Rectal smooth muscle tissue (tissue), 1 donor: ENCODE measurements at regions not wholly inside any gene's neighbourhood (a gene's known extent, or its start where the extent isn't known, plus 50 kb on each side); places are given as distances from the start of the nearest gene placed in this dataset.

ENCODE experiments used
- H3K27ac ChIP-seq: one replicate; pipeline ENCODE4 v1.7.0; 2013; ENCODE audit warnings: low read depth, low read length, inconsistent platforms
- H3K27me3 ChIP-seq: one replicate; pipeline ENCODE4 v1.7.0; 2013; ENCODE audit warnings: low read length; ENCODE audit not compliant: control insufficient read depth, insufficient read depth
- H3K36me3 ChIP-seq: one replicate; pipeline ENCODE4 v1.7.0; 2013; ENCODE audit warnings: low read length; ENCODE audit not compliant: control insufficient read depth, insufficient read depth
- H3K4me1 ChIP-seq: one replicate; pipeline ENCODE4 v1.7.0; 2013; ENCODE audit warnings: low read length; ENCODE audit not compliant: control insufficient read depth, insufficient read depth
- H3K4me3 ChIP-seq: one replicate; pipeline ENCODE4 v1.7.0; 2013; ENCODE audit warnings: low read length
- H3K9ac ChIP-seq: one replicate; pipeline ENCODE4 v1.7.0; 2013; ENCODE audit warnings: low read length

DNA sequence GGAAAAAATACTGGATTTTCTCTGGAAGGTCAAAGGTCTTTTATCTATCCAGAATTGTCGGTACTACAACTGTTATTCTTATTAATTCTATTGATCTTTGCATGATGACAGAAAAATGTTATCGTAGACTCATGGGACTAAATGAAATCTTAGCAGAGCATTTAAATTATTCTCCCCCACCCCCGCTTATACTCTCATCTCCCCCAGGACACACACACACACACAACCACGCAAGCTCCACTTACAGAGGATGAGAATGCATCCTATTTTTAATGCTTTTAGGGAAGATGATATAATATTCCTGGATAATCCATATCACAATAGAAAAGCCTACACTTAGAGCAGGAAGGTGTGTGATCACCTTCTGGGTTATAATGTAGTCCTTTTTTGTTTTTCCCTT lies 91.9 kb upstream of the STARD13 start:
- Histone ChIP-seq H3K27me3 (no peaks in the 10 kb centered on the region), H3K4me1 (peaks cover 4% of the 10 kb centered on the region), H3K27ac (no peak overlapping the region), H3K4me3 (no peak overlapping the region), H3K36me3 (no peaks in the 10 kb centered on the region), H3K9ac (no peak overlapping the region)

DNA sequence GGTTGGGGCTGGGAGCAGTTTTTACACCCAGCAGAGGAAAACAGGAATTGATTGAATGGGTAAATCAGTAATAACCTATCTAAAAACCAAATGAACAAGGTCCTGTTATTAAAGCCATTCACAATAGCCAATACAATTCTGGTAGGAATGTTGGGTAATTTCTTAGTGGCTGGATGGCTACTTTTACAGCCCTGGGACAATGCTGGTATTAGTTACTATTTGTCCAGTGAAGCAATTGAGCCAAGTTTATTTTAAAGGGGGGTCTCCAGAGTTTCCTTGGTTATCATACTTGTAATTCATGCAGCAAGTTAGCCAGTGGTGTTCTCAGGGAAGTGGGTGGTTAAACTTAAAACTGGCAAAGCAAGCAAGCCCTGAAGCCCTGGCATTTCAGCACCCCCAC lies 92.3 kb upstream of the STARD13 start:
- no peak overlapping the region for H3K9ac ChIP-seq
- no peaks in the 10 kb centered on the region for H3K27me3 ChIP-seq
- H3K27ac ChIP-seq: no peak overlapping the region
- H3K4me1 ChIP-seq: peaks cover 3% of the 10 kb centered on the region
- no peak overlapping the region for H3K4me3 ChIP-seq
- no peaks in the 10 kb centered on the region for H3K36me3 ChIP-seq

DNA sequence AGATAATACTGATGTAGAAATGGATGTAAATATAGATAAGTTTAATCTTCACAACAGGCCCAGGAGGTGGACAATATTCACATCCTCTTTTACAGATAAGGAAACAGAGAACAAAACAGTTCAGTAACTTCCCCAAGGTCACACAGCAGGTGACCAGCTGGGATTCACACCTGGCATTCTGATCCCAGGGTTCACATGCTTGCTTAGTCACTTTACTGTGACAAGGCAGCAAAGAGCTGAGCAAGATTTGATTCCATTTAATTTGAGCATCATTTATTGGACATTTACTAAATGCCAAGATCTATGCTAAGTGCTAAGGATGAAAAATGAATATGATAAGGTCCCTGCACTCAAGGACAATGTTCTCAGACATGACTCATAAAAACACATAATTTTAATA lies 94.1 kb upstream of the STARD13 start:
- Histone ChIP-seq H3K4me1 (peaks cover 3% of the 10 kb centered on the region), H3K4me3 (no peak overlapping the region), H3K27ac (no peak overlapping the region), H3K27me3 (no peaks in the 10 kb centered on the region), H3K9ac (no peak overlapping the region), H3K36me3 (no peaks in the 10 kb centered on the region)

DNA sequence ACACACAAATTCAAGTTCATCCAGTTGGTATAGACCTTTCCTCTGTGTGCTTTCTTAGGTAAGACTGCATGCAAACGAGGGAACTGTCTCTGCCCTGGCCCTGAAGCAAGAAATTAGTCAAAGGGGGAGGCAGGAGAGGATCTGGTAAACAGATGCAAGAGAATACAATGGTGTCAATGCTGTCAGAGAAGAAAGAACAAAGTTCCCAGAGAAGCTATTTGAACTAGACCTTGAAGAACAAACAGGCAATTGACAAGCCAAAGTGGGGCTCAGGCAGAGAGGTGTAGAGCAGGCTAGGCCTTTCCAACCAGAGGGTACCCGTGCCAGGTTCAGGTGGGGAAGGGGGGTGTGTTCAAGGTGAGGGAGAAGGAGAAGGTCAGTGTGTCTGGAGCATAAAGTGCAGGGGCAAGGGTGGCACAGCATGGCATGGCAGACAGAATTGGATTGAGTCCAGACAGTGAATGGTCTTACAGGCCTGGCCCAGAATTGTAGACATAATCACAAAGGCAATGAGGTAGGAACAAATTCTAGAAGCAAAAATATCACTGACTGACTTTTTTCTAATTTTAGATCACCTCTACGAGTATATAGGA lies 95.0 kb upstream of the STARD13 start:
- Histone ChIP-seq H3K4me1 (peaks cover 3% of the 10 kb centered on the region), H3K9ac (no peak overlapping the region), H3K4me3 (no peak overlapping the region), H3K27ac (no peak overlapping the region), H3K36me3 (no peaks in the 10 kb centered on the region), H3K27me3 (no peaks in the 10 kb centered on the region)

DNA sequence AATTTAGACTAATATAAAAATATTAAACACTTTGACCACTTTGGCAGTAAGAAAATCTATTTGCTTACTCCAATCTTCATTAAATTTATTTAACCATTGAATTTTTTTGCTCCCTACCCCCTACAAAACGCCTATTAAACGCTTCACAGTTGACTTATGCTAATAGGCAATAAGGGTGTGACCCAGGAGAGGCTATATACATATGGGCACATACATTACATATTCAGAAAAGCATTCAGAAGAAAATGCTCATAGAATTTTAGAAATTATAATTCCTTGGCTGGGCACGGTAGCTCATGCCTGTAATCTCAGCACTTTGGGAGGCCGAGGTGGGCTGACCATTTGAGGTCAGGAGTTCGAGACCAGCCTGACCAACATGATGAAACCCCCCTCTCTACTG lies 95.6 kb upstream of the STARD13 start:
- no peaks in the 10 kb centered on the region for H3K27me3 ChIP-seq
- no peak overlapping the region for H3K9ac ChIP-seq
- no peaks in the 10 kb centered on the region for H3K36me3 ChIP-seq
- H3K27ac ChIP-seq: no peak overlapping the region
- H3K4me3 ChIP-seq: no peak overlapping the region
- peaks cover 3% of the 10 kb centered on the region for H3K4me1 ChIP-seq

DNA sequence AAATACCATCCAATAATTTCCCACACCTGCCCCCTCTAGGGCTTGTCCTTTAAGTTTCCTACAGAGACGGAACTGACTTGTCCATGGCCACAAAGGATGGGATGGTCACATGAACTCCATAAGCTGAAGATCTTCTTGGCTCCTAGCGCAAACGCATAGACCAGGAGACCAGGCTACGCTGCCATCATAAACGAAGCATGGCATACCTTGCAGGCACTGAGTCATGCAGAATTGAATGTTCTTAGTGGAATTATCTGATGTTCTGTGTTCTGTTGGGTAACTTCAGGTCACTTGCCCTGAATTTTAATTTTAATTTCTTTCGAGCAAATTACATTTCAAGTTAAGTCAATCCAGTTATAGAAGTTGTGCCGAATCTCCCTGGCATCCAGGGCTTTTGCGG lies 96.4 kb upstream of the STARD13 start:
- no peak overlapping the region for H3K9ac ChIP-seq
- peaks cover 3% of the 10 kb centered on the region for H3K4me1 ChIP-seq
- no peak overlapping the region for H3K27ac ChIP-seq
- H3K27me3 ChIP-seq: no peaks in the 10 kb centered on the region
- no peak overlapping the region for H3K4me3 ChIP-seq
- H3K36me3 ChIP-seq: no peaks in the 10 kb centered on the region

DNA sequence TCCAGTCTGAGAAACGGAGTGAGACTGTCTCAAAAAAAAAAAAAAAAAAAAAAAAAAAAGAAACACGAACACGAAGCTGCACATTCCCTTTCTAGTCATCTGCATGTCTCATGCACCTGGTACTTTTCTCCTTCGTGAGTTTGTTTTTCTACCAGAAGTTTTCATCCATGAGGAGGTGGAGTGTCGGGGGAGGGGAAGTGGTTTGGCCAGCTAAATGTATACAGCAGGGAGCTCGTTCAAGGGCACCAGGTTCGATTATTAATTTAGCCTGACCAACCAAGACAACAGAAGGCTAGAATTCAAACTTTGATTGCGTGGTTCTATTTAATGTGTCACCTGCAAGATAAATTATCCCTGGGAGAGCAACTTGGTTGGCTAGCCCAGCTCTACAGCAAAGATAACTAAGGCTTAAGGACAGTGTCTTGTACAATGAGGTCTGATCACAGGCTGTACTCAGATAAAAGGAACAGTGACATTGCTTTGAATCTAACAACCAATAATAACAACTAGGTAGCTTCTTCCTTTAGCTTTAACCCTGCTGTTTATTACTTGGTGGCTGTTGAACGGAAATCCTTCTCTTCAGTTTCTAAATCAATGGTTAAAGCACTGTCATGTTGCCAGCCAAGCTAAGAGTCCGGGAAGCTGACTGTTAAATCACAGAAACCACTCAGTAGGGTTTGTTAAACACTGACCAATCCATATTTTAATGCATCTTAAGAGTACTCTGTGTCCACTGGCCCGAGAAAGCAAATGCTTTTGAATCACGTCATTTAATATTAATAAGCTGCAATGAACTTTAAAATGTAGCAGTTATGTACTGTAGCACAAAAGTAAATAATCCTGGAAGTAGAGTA lies 98.4 kb upstream of the STARD13 start:
- Histone ChIP-seq H3K4me3 (no peak overlapping the region), H3K4me1 (peaks cover 3% of the 10 kb centered on the region), H3K27me3 (no peaks in the 10 kb centered on the region), H3K9ac (no peak overlapping the region), H3K36me3 (no peaks in the 10 kb centered on the region), H3K27ac (peak overlapping the region; percentile 18)

DNA sequence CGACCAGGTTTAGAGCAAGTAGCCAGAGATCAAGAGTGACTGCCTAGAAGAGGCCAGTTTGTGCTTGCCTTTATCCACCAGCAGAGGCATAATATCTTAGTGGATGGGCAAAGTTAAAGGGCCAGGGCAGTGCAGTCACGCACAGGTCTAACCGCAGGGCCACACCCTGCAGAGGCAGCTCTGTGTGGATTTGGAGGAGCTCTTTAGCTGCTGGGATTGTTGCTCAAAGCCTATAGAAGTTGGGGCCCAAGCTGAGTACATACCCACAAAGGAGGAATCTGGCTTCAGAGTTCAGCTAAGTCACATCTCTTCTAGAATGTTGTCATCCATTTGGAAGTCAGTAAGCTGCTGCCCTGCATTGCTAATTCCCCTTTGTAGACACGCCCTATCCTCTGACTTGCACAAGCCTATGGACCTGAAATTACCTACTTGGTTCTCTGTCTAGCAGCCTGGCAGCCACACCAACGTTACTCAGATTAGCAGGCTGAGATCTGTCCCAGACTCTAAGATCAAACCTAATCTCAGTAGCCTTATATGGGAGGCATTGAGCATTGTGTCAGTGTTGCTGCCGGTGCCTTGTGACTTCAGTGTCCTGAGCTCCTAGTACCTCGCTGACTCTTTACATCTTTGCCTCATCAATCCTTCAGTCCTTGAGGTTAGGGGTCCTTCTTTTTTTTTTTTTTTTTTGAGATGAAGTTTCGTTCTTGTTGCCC lies 102.9 kb upstream of the STARD13 start:
- no peak overlapping the region for H3K27ac ChIP-seq
- H3K36me3 ChIP-seq: no peaks in the 10 kb centered on the region
- no peak overlapping the region for H3K9ac ChIP-seq
- no peak overlapping the region for H3K4me3 ChIP-seq
- H3K4me1 ChIP-seq: peaks cover 7% of the 10 kb centered on the region
- no peaks in the 10 kb centered on the region for H3K27me3 ChIP-seq

DNA sequence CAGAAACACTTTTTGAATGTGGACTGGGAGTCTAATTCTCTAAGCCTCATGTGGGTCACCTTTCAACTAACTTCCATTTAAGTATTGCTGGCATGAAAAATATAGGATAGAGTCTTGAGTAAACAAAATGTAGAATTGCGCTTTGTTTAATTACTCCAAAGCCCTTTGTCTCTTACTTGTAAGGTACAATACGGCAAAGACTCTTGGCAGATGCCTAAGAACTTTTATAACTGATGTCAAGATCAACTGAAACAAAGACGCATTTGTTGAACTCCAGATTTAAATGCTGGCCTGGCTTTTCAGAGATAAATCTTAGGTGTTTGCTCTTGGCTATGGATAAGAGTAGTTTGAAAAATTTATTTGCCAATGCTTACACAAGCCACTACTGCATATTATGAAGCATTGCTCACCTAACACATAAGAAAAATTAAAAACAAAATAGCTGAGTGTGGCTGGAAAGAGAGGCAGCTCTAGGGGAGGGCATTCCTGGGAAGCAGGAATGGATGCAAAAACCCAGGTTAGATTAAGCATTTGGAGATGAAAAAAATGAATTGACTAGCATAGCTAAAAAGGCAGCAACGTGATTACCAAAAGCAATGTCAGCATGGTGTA lies 107.3 kb upstream of the STARD13 start:
- Histone ChIP-seq H3K27me3 (no peaks in the 10 kb centered on the region), H3K4me3 (no peak overlapping the region), H3K27ac (peak overlapping the region; percentile 73), H3K36me3 (no peaks in the 10 kb centered on the region), H3K9ac (no peak overlapping the region), H3K4me1 (peaks cover 11% of the 10 kb centered on the region)

DNA sequence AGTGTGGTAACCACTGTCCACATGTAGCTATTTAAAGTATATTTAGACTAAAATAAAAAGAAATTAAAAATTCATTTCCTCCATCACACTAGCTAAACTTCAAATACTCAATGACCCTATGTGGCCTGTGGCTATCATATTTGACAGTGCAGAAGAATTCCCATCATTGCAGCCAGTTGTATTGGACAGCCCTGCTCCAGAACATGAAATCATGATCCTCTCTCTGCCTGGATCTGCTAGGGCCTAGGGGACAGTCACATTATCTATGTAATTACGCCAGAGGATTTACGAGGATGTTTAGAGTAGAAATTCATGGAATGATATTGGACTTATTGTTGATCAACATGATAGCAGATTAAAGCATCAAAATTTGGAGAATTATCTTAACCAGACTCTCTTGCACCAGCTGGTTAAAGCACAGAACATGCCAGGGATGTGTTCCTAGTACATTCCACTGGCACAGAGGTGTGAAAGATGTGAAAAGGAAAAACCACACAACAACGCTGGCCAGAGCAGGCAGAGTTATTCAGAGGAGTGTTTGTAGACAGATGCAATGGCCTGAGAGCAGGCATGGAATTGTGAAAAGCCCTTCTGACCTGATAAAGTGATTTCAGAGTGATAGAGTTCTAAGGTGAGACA lies 108.9 kb upstream of the STARD13 start:
- no peaks in the 10 kb centered on the region for H3K36me3 ChIP-seq
- no peaks in the 10 kb centered on the region for H3K27me3 ChIP-seq
- peak overlapping the region; percentile 50 for H3K27ac ChIP-seq
- H3K4me3 ChIP-seq: no peak overlapping the region
- no peak overlapping the region for H3K9ac ChIP-seq
- H3K4me1 ChIP-seq: peaks cover 11% of the 10 kb centered on the region

DNA sequence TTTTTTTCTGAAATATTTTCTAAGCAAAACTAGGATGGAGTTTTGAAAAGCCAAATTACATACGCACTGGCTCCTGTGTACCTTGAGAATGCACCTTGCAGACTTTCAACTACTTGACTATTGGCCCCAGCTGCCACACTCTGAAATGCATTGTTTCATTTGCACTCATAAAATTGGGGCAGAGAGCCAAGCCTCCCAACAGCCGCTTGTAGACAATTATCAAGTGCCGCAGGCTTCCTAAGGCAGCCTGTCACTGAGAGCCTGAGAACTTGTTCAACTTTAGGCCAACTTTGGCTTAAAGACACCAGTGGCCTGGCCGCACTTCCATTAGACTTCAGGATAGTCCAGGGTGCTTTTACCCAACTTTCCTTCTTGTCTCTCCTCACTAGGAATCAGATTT lies 115.7 kb upstream of the STARD13 start:
- peaks cover 13% of the 10 kb centered on the region for H3K4me1 ChIP-seq
- no peak overlapping the region for H3K9ac ChIP-seq
- no peak overlapping the region for H3K4me3 ChIP-seq
- no peaks in the 10 kb centered on the region for H3K27me3 ChIP-seq
- peak overlapping the region; percentile 49 for H3K27ac ChIP-seq
- no peaks in the 10 kb centered on the region for H3K36me3 ChIP-seq

DNA sequence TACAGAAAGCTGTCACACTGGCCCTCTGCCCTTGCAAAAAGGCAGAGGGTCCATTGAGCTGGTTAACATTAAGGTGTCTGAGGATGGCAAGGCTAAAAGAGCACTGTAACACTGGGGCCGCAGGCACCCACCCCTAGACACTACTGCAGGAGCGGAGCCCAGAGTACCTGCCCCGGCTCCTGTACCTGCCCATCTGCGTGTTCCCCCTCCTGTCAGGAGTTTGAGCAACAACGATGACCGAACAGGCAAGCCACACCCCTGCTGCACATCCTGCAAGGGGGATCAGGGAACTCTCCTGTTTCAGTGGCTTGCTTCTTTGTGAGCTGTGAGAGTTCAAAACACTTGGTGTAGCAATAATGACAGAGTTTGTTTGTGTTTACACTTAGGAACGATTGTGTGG lies 117.4 kb upstream of the STARD13 start:
- no peak overlapping the region for H3K9ac ChIP-seq
- H3K4me1 ChIP-seq: peaks cover 13% of the 10 kb centered on the region
- no peak overlapping the region for H3K4me3 ChIP-seq
- H3K27ac ChIP-seq: no peak overlapping the region
- H3K36me3 ChIP-seq: no peaks in the 10 kb centered on the region
- H3K27me3 ChIP-seq: no peaks in the 10 kb centered on the region
